Gastrocnemius medialis (tissue), 4 donors: ENCODE measurements at regions not wholly inside any gene's neighbourhood (a gene's known extent, or its start where the extent isn't known, plus 50 kb on each side); places are given as distances from the start of the nearest gene placed in this dataset.
"Not testable (repeated sequence)": the region's sequence is repeated elsewhere in the genome, so short reads cannot be mapped to it uniquely, and the experiment has no call there.

Experiments used
- ATAC-seq, 2 donors: fragments of 150-250 bp; one replicate each; pipeline ENCODE4 v1.9.1; 2016
- DNase-seq, 2 donors: peaks; one replicate each; pipeline ENCODE4 v3.0.0-alpha.2; 2019
- H3K27ac ChIP-seq, 4 donors: fragments of 200-600 bp; sonication (generic); 1 replicate in 1 of 4; 2 replicates in 3 of 4; pipeline ENCODE4 v1.5.1; 2016 to 2018; ENCODE audit warnings: mild to moderate bottlenecking in 2 of 4, moderate library complexity in 1 of 4
- H3K27me3 ChIP-seq, 3 donors: fragments of 200-600 bp; sonication (generic) in 2 of 3; 1 replicate in 1 of 3; 2 replicates in 2 of 3; pipeline versions ENCODE4 v1.5.1 to v1.6.0; 2016 to 2019; ENCODE audit warnings: mild to moderate bottlenecking in 1 of 3, moderate library complexity in 1 of 3
- H3K36me3 ChIP-seq, 2 donors: fragments of 200-600 bp; sonication (generic) in 1 of 2; one replicate each; pipeline ENCODE4 v1.5.1; 2017 to 2018
- H3K4me1 ChIP-seq, 2 donors: fragments of 200-600 bp; sonication (generic) in 1 of 2; one replicate each; pipeline ENCODE4 v1.5.1; 2016 to 2017; ENCODE audit warnings: mild to moderate bottlenecking in 2 of 2
- H3K4me3 ChIP-seq, 4 donors: fragments of 200-600 bp; sonication (generic) in 3 of 4; 1 replicate in 1 of 4; 2 replicates in 3 of 4; pipeline ENCODE4 v1.5.1; 2016 to 2019; ENCODE audit warnings: mild to moderate bottlenecking in 2 of 4
- H3K9me3 ChIP-seq, 3 donors: fragments of 200-600 bp; sonication (generic) in 2 of 3; 1 replicate in 1 of 3; 2 replicates in 2 of 3; pipeline ENCODE4 v1.5.1; 2016 to 2019
- CTCF ChIP-seq, 5 experiments: fragments of 450-650 bp in 3 of 5; fragments of 200-600 bp in 2 of 5; sonication (generic) in 2 of 5; IDR thresholded peaks in 4 of 5; conservative IDR thresholded peaks in 1 of 5; 1 replicate in 4 of 5; 2 replicates in 1 of 5; pipeline ENCODE4 v1.5.1; 2016 to 2019; ENCODE audit warnings: antibody characterized with exemption in 5 of 5, mild to moderate bottlenecking in 3 of 5, moderate library complexity in 3 of 5
- POLR2A ChIP-seq, 2 donors: fragments of 450-650 bp; IDR thresholded peaks; one replicate each; pipeline ENCODE4 v1.6.1; 2017; ENCODE audit warnings: antibody characterized with exemption in 2 of 2, mild to moderate bottlenecking in 2 of 2, moderate library complexity in 2 of 2
- in situ Hi-C, 4 donors: fragments of 200-750 bp; cut with MboI; loops; one replicate each; pipeline versions ENCODE4 v1.15.0 to v1.8.0; 2017; ENCODE audit warnings: low sequenced_read_pairs in 4 of 4
- intact Hi-C: fragments of 100-400 bp; cut with DNase I; formaldehyde crosslinking; loops from one replicate; pipeline ENCODE4 v1.15.1; 2023; ENCODE audit warnings: low total_unique reads

- no peaks in the 10 kb centered on the region for H3K36me3 ChIP-seq
- intact Hi-C loops = loop anchor here (1.0 to 10.0 kb wide), 2 partner anchors 63 to 238 kb away; no protein-coding TSS in a partner anchor
- no peak for ATAC-seq
- no peak for DNase-seq
- no peaks in the 10 kb centered on the region for H3K9me3 ChIP-seq
- peaks cover 0 to 6% of the 10 kb centered on the region in 2 donors for H3K4me1 ChIP-seq
- H3K27ac ChIP-seq = no peak overlapping the region
- in situ Hi-C loops = loop anchor here (5.0 to 10.0 kb wide), 3 partner anchors 236 to 583 kb away; no protein-coding TSS in a partner anchor
- H3K4me3 ChIP-seq = no peak overlapping the region
- TF ChIP-seq CTCF (IDR thresholded peaks at IDR 0.05 in 4 of 5, conservative IDR thresholded peaks at IDR 0.05 in 1 of 5) = no peak
- TF ChIP-seq POLR2A (IDR thresholded peaks at IDR 0.05) = no peak
- H3K27me3 ChIP-seq = no peaks in the 10 kb centered on the region
Observed at GRCh38 chr4:42281324-42282020, 115.8 kb upstream of the SHISA3 start.

- TF ChIP-seq CTCF (IDR thresholded peaks at IDR 0.05 in 4 of 5, conservative IDR thresholded peaks at IDR 0.05 in 1 of 5) = peak; percentile 39 to 75 (median 58)
- no peak for TF ChIP-seq POLR2A (IDR thresholded peaks at IDR 0.05)
- in situ Hi-C loops (loop anchor here (5.0 to 10.0 kb wide), 3 partner anchors 235 to 583 kb away; no protein-coding TSS in a partner anchor), intact Hi-C loops (loop anchor here (1.0 to 10.0 kb wide), 2 partner anchors 63 to 237 kb away; no protein-coding TSS in a partner anchor)
- ATAC-seq (peak; percentile 93), DNase-seq (peak; percentile 28 to 54)
- Histone ChIP-seq H3K27me3 (no peaks in the 10 kb centered on the region), H3K9me3 (no peaks in the 10 kb centered on the region), H3K4me3 (peak overlapping the region in 1 of 4 donors; percentile 24), H3K27ac (peak overlapping the region in 2 of 4 donors; percentile 59 to 64), H3K36me3 (no peaks in the 10 kb centered on the region), H3K4me1 (peaks cover 0 to 6% of the 10 kb centered on the region in 2 donors)
Observed at GRCh38 chr4:42282081-42282901, 115.0 kb upstream of the SHISA3 start.

- in situ Hi-C loops (loop anchor here (5.0 to 10.0 kb wide), 3 partner anchors 233 to 581 kb away; no protein-coding TSS in a partner anchor), intact Hi-C loops (loop anchor here (10.0 kb wide), 1 partner anchor 61 kb away; no protein-coding TSS in a partner anchor)
- Histone ChIP-seq H3K4me1 (peaks cover 0 to 6% of the 10 kb centered on the region in 2 donors), H3K4me3 (no peak overlapping the region), H3K9me3 (no peaks in the 10 kb centered on the region), H3K27ac (no peak overlapping the region), H3K27me3 (no peaks in the 10 kb centered on the region), H3K36me3 (no peaks in the 10 kb centered on the region)
- no peak for ATAC-seq
- no peak for DNase-seq
- TF ChIP-seq POLR2A (IDR thresholded peaks at IDR 0.05) (no peak), CTCF (IDR thresholded peaks at IDR 0.05 in 4 of 5, conservative IDR thresholded peaks at IDR 0.05 in 1 of 5) (no peak)
Observed at GRCh38 chr4:42284030-42284429, 113.3 kb upstream of the SHISA3 start.

- H3K9me3 ChIP-seq, H3K4me3 ChIP-seq, ATAC-seq, H3K4me1 ChIP-seq, H3K27ac ChIP-seq, H3K27me3 ChIP-seq, DNase-seq, H3K36me3 ChIP-seq: not testable (repeated sequence)
- in situ Hi-C loops (loop anchor here in 1 of 4 donors (10.0 kb wide), 1 partner anchor 576 kb away; no protein-coding TSS in a partner anchor), intact Hi-C loops (loop anchor here (10.0 kb wide), 1 partner anchor 56 kb away; no protein-coding TSS in a partner anchor)
Observed at GRCh38 chr4:42288876-42289275, 108.4 kb upstream of the SHISA3 start.

GRCh38 chr4:42292192-42292591, 105.1 kb upstream of the SHISA3 start:
- DNase-seq, H3K4me3 ChIP-seq, H3K27ac ChIP-seq, H3K4me1 ChIP-seq, H3K27me3 ChIP-seq, ATAC-seq, H3K36me3 ChIP-seq, in situ Hi-C loops, intact Hi-C loops, H3K9me3 ChIP-seq: not testable (repeated sequence)
